Brain microvascular endothelial cell (primary cell): ENCODE measurements at regions not wholly inside any gene's neighbourhood (a gene's known extent, or its start where the extent isn't known, plus 50 kb on each side); places are given as distances from the start of the nearest gene placed in this dataset.

Experiments
- DNase-seq: peaks from one replicate; pipeline ENCODE4 v3.0.0-alpha.2; 2020
- H3K27ac ChIP-seq: fragments of 250-450 bp; sonication (Bioruptor Pico); 2 replicates; pipeline ENCODE4 v1.5.1; 2020; ENCODE audit warnings: mild to moderate bottlenecking, moderate library complexity
- H3K27me3 ChIP-seq: fragments of 250-450 bp; sonication (Bioruptor Pico); replicated peaks from 2 replicates; pipeline ENCODE4 v1.5.1; 2020; ENCODE audit warnings: mild to moderate bottlenecking
- H3K36me3 ChIP-seq: fragments of 250-450 bp; sonication (Bioruptor Pico); replicated peaks from 2 replicates; pipeline ENCODE4 v1.5.1; 2020; ENCODE audit warnings: mild to moderate bottlenecking
- H3K4me3 ChIP-seq: 2 replicates; pipeline ENCODE4 v1.5.1; 2011; ENCODE audit warnings: low read depth, mild to moderate bottlenecking, control low read depth, low read length, moderate library complexity
- in situ Hi-C: cut with HindIII; loops from 2 replicates; pipeline ENCODE4 v1.10.0; 2017; ENCODE audit warnings: low sequenced_read_pairs, low pct_ligation_motif_present
- TF ChIP-seq, protein P1 (sequence below): IDR thresholded peaks from 2 replicates; pipeline ENCODE4 v1.5.1; 2011; ENCODE audit warnings: low read depth, mild to moderate bottlenecking, moderate library complexity, low read length, control low read depth, inconsistent platforms; ENCODE audit errors: missing control alignments

DNA sequence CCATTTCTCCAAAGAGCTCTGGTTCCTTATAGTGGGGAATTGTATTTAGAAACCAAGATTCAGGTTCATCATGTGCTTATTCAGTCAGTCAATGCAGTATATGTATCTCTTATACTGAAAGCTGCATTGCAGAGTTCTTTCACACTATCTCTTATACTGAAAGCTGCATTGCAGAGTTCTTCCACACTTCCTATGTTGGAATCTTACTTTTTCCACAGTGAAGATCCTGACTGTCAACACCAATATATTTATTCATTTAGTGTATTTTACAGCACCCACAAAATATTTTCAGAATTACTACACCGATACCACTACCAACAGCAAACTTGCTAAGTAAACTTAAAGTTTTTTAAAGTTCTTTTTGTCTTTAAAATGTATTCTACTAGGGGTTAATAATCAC, 349.3 kb upstream of the MMS22L start:
- no peak for DNase-seq
- H3K27me3 ChIP-seq: no peaks in the 10 kb centered on the region
- H3K36me3 ChIP-seq: no peaks in the 10 kb centered on the region
- no peak overlapping the region for H3K4me3 ChIP-seq
- TF ChIP-seq, protein P1, sequence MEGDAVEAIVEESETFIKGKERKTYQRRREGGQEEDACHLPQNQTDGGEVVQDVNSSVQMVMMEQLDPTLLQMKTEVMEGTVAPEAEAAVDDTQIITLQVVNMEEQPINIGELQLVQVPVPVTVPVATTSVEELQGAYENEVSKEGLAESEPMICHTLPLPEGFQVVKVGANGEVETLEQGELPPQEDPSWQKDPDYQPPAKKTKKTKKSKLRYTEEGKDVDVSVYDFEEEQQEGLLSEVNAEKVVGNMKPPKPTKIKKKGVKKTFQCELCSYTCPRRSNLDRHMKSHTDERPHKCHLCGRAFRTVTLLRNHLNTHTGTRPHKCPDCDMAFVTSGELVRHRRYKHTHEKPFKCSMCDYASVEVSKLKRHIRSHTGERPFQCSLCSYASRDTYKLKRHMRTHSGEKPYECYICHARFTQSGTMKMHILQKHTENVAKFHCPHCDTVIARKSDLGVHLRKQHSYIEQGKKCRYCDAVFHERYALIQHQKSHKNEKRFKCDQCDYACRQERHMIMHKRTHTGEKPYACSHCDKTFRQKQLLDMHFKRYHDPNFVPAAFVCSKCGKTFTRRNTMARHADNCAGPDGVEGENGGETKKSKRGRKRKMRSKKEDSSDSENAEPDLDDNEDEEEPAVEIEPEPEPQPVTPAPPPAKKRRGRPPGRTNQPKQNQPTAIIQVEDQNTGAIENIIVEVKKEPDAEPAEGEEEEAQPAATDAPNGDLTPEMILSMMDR: no peak
- in situ Hi-C loops: no loop called here
- H3K27ac ChIP-seq: no peak overlapping the region

DNA sequence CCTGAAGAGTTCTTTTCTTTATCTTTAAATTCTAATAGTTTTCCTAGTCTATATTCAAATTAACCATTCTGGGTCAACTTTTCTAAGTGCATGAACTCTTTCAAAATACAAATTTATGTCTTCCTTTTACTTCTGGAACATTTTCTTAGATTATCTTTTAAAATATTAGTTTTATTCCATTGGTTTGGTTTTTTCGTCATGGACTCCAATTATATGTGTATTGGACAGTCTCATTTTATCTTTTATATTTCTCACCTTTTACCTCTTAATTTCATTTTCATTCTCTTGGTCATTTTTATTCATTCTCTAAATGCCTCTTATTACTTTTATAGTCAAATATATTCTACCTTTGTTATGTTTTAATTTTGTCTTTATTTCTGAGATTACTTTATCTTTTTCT, 356.7 kb upstream of the MMS22L start:
- no peaks in the 10 kb centered on the region for H3K27me3 ChIP-seq
- H3K36me3 ChIP-seq: no peaks in the 10 kb centered on the region
- no peak for DNase-seq
- H3K4me3 ChIP-seq: no peak overlapping the region
- TF ChIP-seq, protein P1: no peak
- no peak overlapping the region for H3K27ac ChIP-seq
- in situ Hi-C loops: no loop called here

DNA sequence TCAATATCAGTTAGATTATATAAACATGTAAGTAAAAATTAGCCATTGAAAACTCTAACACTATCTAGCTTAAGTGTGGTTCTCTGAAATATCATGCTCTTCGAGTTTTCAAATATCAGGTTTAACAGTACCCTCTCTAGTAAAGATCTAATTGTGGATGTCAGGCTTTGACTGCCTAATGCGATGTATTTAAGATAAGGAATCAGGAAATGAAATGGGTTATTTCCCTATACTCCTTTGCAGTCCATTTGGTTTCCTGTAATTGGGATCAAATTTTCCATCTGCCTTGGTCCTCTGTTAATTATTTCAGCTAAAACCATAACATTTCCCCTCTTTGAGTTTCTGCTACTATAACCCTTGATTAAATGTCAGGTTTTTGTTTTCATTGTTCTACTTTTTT, 361.3 kb upstream of the MMS22L start:
- H3K4me3 ChIP-seq: no peak overlapping the region
- DNase-seq: no peak
- no peaks in the 10 kb centered on the region for H3K27me3 ChIP-seq
- H3K27ac ChIP-seq: no peak overlapping the region
- no peaks in the 10 kb centered on the region for H3K36me3 ChIP-seq
- in situ Hi-C loops: no loop called here
- TF ChIP-seq, protein P1: no peak

DNA sequence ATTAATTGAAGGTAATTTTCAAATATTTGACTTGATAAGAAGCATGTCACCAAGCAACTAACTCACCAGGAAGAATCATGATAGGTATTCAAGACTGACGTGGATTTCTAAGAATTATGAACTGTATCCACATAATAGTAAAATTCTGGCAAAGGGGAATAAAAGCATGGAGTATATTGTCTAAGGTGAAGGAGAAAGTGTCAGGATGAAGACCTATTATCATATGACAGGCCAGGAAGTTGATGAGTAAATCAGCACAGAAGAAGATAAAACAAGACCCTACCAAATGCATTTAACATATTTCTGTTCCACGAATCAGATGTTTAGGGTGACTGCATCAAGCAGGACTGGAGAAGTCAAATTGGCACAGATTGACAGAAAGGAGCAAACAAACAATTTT, 362.7 kb upstream of the MMS22L start:
- no peak for DNase-seq
- TF ChIP-seq, protein P1: no peak
- Histone ChIP-seq H3K36me3 (no peaks in the 10 kb centered on the region), H3K27ac (no peak overlapping the region), H3K4me3 (no peak overlapping the region), H3K27me3 (no peaks in the 10 kb centered on the region)
- in situ Hi-C loops: no loop called here

DNA sequence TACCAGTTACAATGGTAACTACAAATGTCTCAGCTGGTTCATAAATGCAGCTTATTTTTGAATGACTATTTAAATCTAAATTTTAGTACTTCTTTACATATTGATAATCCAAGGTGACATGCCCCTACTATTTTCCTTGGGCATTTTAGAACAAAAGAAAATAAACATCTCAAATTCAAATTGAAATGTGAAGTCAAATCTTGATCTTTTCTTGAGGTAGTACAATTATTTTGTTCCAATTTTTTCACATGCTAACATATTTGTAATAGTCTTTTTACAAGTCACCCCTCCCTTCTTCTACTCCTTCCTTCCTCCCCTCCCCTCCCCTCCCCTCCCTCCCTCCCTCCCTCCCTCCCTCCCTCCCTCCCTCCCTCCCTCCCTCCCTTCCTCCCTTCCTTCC, 370.1 kb upstream of the MMS22L start:
- H3K4me3 ChIP-seq: no peak overlapping the region
- in situ Hi-C loops: no loop called here
- TF ChIP-seq, protein P1: no peak
- H3K27ac ChIP-seq: no peak overlapping the region
- H3K27me3 ChIP-seq: no peaks in the 10 kb centered on the region
- DNase-seq: no peak
- H3K36me3 ChIP-seq: no peaks in the 10 kb centered on the region

DNA sequence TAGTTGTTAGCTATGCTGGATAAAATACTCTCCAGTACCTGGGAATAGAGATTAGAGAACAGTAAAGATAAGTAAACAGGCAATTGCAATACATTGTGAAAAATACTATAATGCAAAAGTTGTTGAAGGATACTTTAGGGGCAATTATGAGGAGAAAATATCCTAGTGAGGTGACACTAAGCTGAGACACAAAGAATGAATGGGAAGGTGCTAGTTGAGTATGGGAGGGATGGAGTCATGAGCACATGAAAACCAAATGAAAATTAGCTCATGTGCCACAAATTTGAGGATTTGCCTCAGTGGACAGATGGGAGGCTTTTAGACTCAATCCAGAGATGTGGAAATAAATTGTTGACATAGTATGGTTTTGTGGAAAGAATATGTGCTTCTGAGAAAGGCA, 370.5 kb upstream of the MMS22L start:
- H3K36me3 ChIP-seq: no peaks in the 10 kb centered on the region
- no peaks in the 10 kb centered on the region for H3K27me3 ChIP-seq
- no peak overlapping the region for H3K4me3 ChIP-seq
- in situ Hi-C loops: no loop called here
- no peak for DNase-seq
- TF ChIP-seq, protein P1: no peak
- H3K27ac ChIP-seq: no peak overlapping the region
